ENCODE measurements at regions not wholly inside any gene's neighbourhood (a gene's known extent, or its start where the extent isn't known, plus 50 kb on each side); places are given as distances from the start of the nearest gene placed in this dataset.

- TF ChIP-seq ZNF766 (CRISPR knock-in tag; IDR thresholded peaks at IDR 0.05; ENCODE audit: borderline replicate concordance) (no peak), CHD2 (IDR thresholded peaks at IDR 0.05; ENCODE audit: low read depth, low read length) (no peak), ZNF143 (CRISPR knock-in tag; IDR thresholded peaks at IDR 0.05) (no peak), IRF2 (CRISPR knock-in tag; IDR thresholded peaks at IDR 0.05) (no peak), POLR2A (IDR thresholded peaks at IDR 0.05; ENCODE audit: insufficient read depth in 1 of 2, low read depth in 2 of 2, low read length in 2 of 2) (no peak), NR3C1 (CRISPR knock-in tag; IDR thresholded peaks at IDR 0.05) (no peak), ZGPAT (CRISPR knock-in tag; IDR thresholded peaks at IDR 0.05) (no peak)
Measured at GRCh38 chr5:60521376-60522291, 178.3 kb downstream of the DEPDC1B start.
